ENCODE measurements at regions not wholly inside any gene's neighbourhood (a gene's known extent, or its start where the extent isn't known, plus 50 kb on each side); places are given as distances from the start of the nearest gene placed in this dataset.

GRCh38 chr9:90062982-90063381 lies 458.2 kb downstream of the GADD45G start:
- Histone ChIP-seq H3K27me3 (replicated peaks in 1 of 2; ENCODE audit: control insufficient read depth in 2 of 2, insufficient read depth in 2 of 2, low read length in 1 of 2) (0 out of 4 replicates have a peak, but pooled peaks cover 0 to 2% of the 10 kb centered on the region in 2 experiments), H3K4me1 (ENCODE audit: control insufficient read depth, insufficient read depth, low read length) (no peaks in the 10 kb centered on the region), H3K4me2 (ENCODE audit: control insufficient read depth, insufficient read depth) (no peak overlapping the region), H3K4me3 (no peak overlapping the region), H3K79me2 (ENCODE audit: control insufficient read depth, insufficient read depth, low read length) (no peaks in the 10 kb centered on the region), H3K36me3 (ENCODE audit: control insufficient read depth in 2 of 2, insufficient read depth in 2 of 2, low read length in 1 of 2) (no peaks in the 10 kb centered on the region), H2AFZ (ENCODE audit: control insufficient read depth, low read depth, low read length) (no peak overlapping the region), H3K27ac (ENCODE audit: control insufficient read depth, insufficient read depth) (no peak overlapping the region), H4K20me1 (ENCODE audit: control insufficient read depth, insufficient read depth) (no peaks in the 10 kb centered on the region), H3K9me3 (replicated peaks; ENCODE audit: control insufficient read depth, insufficient read depth, low read length) (no peaks in the 10 kb centered on the region), H3K9ac (ENCODE audit: control insufficient read depth, insufficient read depth, low read length) (no peak overlapping the region)
- intact Hi-C loops (cut with micrococcal nuclease; ENCODE audit: unreplicated experiment) (no loop called here), in situ Hi-C loops (cut with MboI) (no loop called here)
- no TSS peak for BruUV-seq (replicated peaks)
- RAD21 ChIA-PET (ENCODE audit: unreplicated experiment), result interaction anchor here (1.0 kb wide), 1 partner anchor 94 kb away, joined by 3 read pairs; no protein-coding TSS in a partner anchor
- FAIRE-seq (no peak), ATAC-seq (no peak), DNase-seq (ENCODE audit: low read depth, low spot score) (no peak)
- POLR2A ChIA-PET, result no interaction called here
- 0% methylated on average over 1 of the region's 1 CpG for WGBS (ENCODE audit: insufficient coverage, insufficient replicate concordance, low lambda C conversion rate, missing lambda C conversion rate)
- SMC1A ChIA-PET (ENCODE audit: uncharacterized antibody, unreplicated experiment), result no interaction called here
- CTCF ChIA-PET, result no interaction called here
- TF ChIP-seq ATF7 (IDR thresholded peaks at IDR 0.05; ENCODE audit: low read depth), result no peak
- TF ChIP-seq HSF1 (IDR thresholded peaks at IDR 0.05; ENCODE audit: low read depth, low read length), result no peak
- no peak for TF ChIP-seq PML (IDR thresholded peaks at IDR 0.05; ENCODE audit: low read length)
- TF ChIP-seq IKZF2 (IDR thresholded peaks at IDR 0.05), result no peak
- TF ChIP-seq CHD2 (IDR thresholded peaks at IDR 0.05; ENCODE audit: borderline replicate concordance, low read depth, low read length), result no peak
- TF ChIP-seq ATF2 (IDR thresholded peaks at IDR 0.05; ENCODE audit: low read length), result no peak
- TF ChIP-seq BCL11A (IDR thresholded peaks at IDR 0.05; ENCODE audit: low read depth, low read length), result no peak
- TF ChIP-seq HCFC1 (IDR thresholded peaks at IDR 0.05; ENCODE audit: low read length), result no peak
- TF ChIP-seq IRF4 (IDR thresholded peaks at IDR 0.05; ENCODE audit: low read depth, low read length), result no peak
- TF ChIP-seq KAT2A (conservative IDR thresholded peaks at IDR 0.05; ENCODE audit: control insufficient read depth, low read depth, low read length), result no peak
- no peak for TF ChIP-seq TCF3 (IDR thresholded peaks at IDR 0.05; ENCODE audit: borderline replicate concordance, insufficient read depth, low read depth, low read length)
- no peak for TF ChIP-seq ZBTB40 (IDR thresholded peaks at IDR 0.05; ENCODE audit: borderline replicate concordance)
- TF ChIP-seq PRDM15 (CRISPR knock-in tag; IDR thresholded peaks at IDR 0.05), result no peak
- TF ChIP-seq HDAC6 (IDR thresholded peaks at IDR 0.05; ENCODE audit: unreplicated experiment), result no peak
- no peak for TF ChIP-seq TCF12 (IDR thresholded peaks at IDR 0.05; ENCODE audit: low read depth, low read length)
- no peak for TF ChIP-seq BACH1 (IDR thresholded peaks at IDR 0.05; ENCODE audit: borderline replicate concordance)
